ENCODE measurements at regions not wholly inside any gene's neighbourhood (a gene's known extent, or its start where the extent isn't known, plus 50 kb on each side); places are given as distances from the start of the nearest gene placed in this dataset.
A peak's percentile ranks its signal among the peaks of the same experiment; 100 is the strongest.
"Not testable (repeated sequence)": the region's sequence is repeated elsewhere in the genome, so short reads cannot be mapped to it uniquely, and the experiment has no call there.

GRCh38 chr15:58318517-58318916 is 113.3 kb upstream of the LIPC start:
- Histone ChIP-seq H3K36me3 (no peaks in the 10 kb centered on the region), H3K9me3 (no peaks in the 10 kb centered on the region), H3K4me3 (no peak overlapping the region), H3K4me1 (no peaks in the 10 kb centered on the region), H3K27ac (no peak overlapping the region), H3K27me3 (no peaks in the 10 kb centered on the region)
- no peak for DNase-seq (ENCODE audit: low spot score in 2 of 2)
- intact Hi-C loops (cut with DNase I; ENCODE audit: low total_unique reads): no loop called here
- TF ChIP-seq POLR2A (IDR thresholded peaks at IDR 0.05) (no peak), POLR2AphosphoS5 (IDR thresholded peaks at IDR 0.05) (no peak)
- TF ChIP-seq, protein P1, sequence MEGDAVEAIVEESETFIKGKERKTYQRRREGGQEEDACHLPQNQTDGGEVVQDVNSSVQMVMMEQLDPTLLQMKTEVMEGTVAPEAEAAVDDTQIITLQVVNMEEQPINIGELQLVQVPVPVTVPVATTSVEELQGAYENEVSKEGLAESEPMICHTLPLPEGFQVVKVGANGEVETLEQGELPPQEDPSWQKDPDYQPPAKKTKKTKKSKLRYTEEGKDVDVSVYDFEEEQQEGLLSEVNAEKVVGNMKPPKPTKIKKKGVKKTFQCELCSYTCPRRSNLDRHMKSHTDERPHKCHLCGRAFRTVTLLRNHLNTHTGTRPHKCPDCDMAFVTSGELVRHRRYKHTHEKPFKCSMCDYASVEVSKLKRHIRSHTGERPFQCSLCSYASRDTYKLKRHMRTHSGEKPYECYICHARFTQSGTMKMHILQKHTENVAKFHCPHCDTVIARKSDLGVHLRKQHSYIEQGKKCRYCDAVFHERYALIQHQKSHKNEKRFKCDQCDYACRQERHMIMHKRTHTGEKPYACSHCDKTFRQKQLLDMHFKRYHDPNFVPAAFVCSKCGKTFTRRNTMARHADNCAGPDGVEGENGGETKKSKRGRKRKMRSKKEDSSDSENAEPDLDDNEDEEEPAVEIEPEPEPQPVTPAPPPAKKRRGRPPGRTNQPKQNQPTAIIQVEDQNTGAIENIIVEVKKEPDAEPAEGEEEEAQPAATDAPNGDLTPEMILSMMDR (IDR thresholded peaks at IDR 0.05): no peak

DNA sequence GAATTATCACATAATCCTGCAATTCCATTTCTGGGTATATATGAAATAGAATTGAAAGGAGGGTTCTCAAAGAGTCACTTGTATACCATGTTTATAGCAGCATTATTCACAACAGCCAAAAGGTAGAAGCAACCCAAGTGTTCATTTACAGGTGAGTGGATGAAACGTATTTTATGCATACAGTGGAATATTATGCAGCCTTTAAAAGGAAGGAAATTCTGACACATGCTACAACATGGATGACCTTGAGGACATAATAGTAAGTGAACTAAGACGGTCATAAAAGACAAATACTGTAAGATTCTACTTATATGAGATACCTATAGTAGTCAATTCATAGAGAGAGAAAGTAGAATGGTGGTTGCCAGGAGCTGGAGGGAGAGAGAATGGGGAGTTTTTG is 110.8 kb upstream of the LIPC start:
- TF ChIP-seq POLR2AphosphoS5 (IDR thresholded peaks at IDR 0.05) (no peak), POLR2A (IDR thresholded peaks at IDR 0.05) (no peak)
- TF ChIP-seq, protein P1 (IDR thresholded peaks at IDR 0.05): no peak
- DNase-seq (ENCODE audit: low spot score in 2 of 2): no peak

GRCh38 chr15:58322253-58322652 is 109.5 kb upstream of the LIPC start:
- TF ChIP-seq, protein P1 (IDR thresholded peaks at IDR 0.05): no peak
- TF ChIP-seq POLR2A (IDR thresholded peaks at IDR 0.05): no peak
- TF ChIP-seq POLR2AphosphoS5 (IDR thresholded peaks at IDR 0.05): no peak
- no peaks in the 10 kb centered on the region for H3K36me3 ChIP-seq

More for the DNA sequence above, 110.8 kb upstream of the LIPC start:
- Histone ChIP-seq H3K27ac (no peak overlapping the region), H3K36me3 (no peaks in the 10 kb centered on the region), H3K9me3 (no peaks in the 10 kb centered on the region), H3K4me1 (no peaks in the 10 kb centered on the region), H3K27me3 (no peaks in the 10 kb centered on the region), H3K4me3 (no peak overlapping the region)
- intact Hi-C loops (cut with DNase I; ENCODE audit: low total_unique reads): loop anchor here (5.0 kb wide), 1 partner anchor 306 kb away; no protein-coding TSS in a partner anchor

GRCh38 chr15:58323321-58323720 is 108.5 kb upstream of the LIPC start:
- not testable (repeated sequence) for H3K4me3 ChIP-seq; H3K27me3 ChIP-seq; H3K36me3 ChIP-seq; H3K4me1 ChIP-seq; H3K27ac ChIP-seq; DNase-seq (ENCODE audit: low spot score in 2 of 2); H3K9me3 ChIP-seq
- intact Hi-C loops (cut with DNase I; ENCODE audit: low total_unique reads): loop anchor here (5.0 kb wide), 1 partner anchor 304 kb away; no protein-coding TSS in a partner anchor

More at GRCh38 chr15:58322253-58322652, 109.5 kb upstream of the LIPC start:
- no peaks in the 10 kb centered on the region for H3K4me1 ChIP-seq
- H3K27me3 ChIP-seq: no peaks in the 10 kb centered on the region
- intact Hi-C loops (cut with DNase I; ENCODE audit: low total_unique reads): loop anchor here (5.0 kb wide), 1 partner anchor 305 kb away; no protein-coding TSS in a partner anchor
- DNase-seq (ENCODE audit: low spot score in 2 of 2): no peak
- H3K4me3 ChIP-seq: no peak overlapping the region
- H3K9me3 ChIP-seq: no peaks in the 10 kb centered on the region
- peak overlapping the region in 1 of 2 donors; percentile 49 for H3K27ac ChIP-seq

GRCh38 chr15:58324533-58324932 is 107.3 kb upstream of the LIPC start:
- no peaks in the 10 kb centered on the region for H3K36me3 ChIP-seq
- no peaks in the 10 kb centered on the region for H3K9me3 ChIP-seq
- H3K4me1 ChIP-seq: no peaks in the 10 kb centered on the region
- no peak for DNase-seq (ENCODE audit: low spot score in 2 of 2)
- no peaks in the 10 kb centered on the region for H3K27me3 ChIP-seq
- TF ChIP-seq POLR2AphosphoS5 (IDR thresholded peaks at IDR 0.05) (no peak), POLR2A (IDR thresholded peaks at IDR 0.05) (no peak)
- TF ChIP-seq, protein P1 (IDR thresholded peaks at IDR 0.05): no peak
- H3K4me3 ChIP-seq: no peak overlapping the region
- peak overlapping the region in 1 of 2 donors; percentile 38 for H3K27ac ChIP-seq
- intact Hi-C loops (cut with DNase I; ENCODE audit: low total_unique reads): loop anchor here (5.0 kb wide), 1 partner anchor 303 kb away; no protein-coding TSS in a partner anchor

GRCh38 chr15:58327958-58328357 is 103.8 kb upstream of the LIPC start:
- no peaks in the 10 kb centered on the region for H3K27me3 ChIP-seq
- H3K4me1 ChIP-seq: peaks cover 0 to 23% of the 10 kb centered on the region in 2 donors
- no peak for DNase-seq (ENCODE audit: low spot score in 2 of 2)
- no peak overlapping the region for H3K4me3 ChIP-seq
- no peaks in the 10 kb centered on the region for H3K9me3 ChIP-seq
- no peaks in the 10 kb centered on the region for H3K36me3 ChIP-seq
- intact Hi-C loops (cut with DNase I; ENCODE audit: low total_unique reads): no loop called here
- no peak for TF ChIP-seq POLR2A (IDR thresholded peaks at IDR 0.05)
- no peak for TF ChIP-seq POLR2AphosphoS5 (IDR thresholded peaks at IDR 0.05)
- TF ChIP-seq, protein P1 (IDR thresholded peaks at IDR 0.05): no peak
- H3K27ac ChIP-seq: no peak overlapping the region

Data from breast epithelium (tissue), 4 donors.